ENCODE measurements at regions not wholly inside any gene's neighbourhood (a gene's known extent, or its start where the extent isn't known, plus 50 kb on each side); places are given as distances from the start of the nearest gene placed in this dataset.

GRCh38 chr5:14019768-14020290 is 75.3 kb upstream of the DNAH5 start:
- no peak for DNase-seq (ENCODE audit: low read depth in 4 of 4, low spot score in 2 of 4)

DNA sequence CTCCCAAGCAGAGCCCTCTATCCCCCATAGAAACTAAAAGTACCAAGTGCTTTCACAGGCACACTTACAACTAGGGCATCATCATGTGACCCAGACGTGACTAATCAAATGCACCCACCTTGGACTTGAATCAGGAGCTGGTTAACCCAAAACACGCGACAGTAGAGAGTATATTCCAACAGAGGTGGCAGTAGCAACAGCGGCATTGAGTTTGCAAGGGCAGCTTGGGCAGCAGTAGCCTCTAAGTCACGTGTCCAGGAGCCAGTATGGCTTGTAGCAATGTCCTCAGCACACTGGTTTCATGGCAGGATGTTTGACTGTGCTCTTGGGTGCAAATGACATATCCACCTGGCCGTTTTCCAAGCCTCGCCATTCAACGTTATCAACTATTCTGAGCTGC is 73.4 kb upstream of the DNAH5 start:
- DNase-seq (ENCODE audit: low read depth in 4 of 4, low spot score in 2 of 4): no peak

DNA sequence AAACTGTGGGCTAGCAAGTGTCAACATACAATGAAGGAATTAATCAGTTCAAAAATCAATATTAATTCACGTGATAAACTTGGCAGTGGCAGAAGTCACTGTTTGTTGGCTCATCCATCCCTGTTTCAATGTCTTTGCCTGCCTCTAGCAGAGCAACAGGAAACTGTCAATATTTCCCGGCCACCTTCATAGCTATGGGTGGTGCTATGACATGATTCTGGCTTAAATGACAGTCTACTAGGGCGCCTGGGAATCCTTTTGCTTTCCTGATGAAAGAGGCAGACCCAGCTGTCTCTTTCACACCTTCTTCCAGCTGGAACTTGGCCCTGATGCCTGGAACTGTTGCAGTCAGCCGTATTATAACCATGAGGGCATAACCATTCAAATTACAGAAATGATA is 72.1 kb upstream of the DNAH5 start:
- no peak for DNase-seq (ENCODE audit: low read depth in 4 of 4, low spot score in 2 of 4)

DNA sequence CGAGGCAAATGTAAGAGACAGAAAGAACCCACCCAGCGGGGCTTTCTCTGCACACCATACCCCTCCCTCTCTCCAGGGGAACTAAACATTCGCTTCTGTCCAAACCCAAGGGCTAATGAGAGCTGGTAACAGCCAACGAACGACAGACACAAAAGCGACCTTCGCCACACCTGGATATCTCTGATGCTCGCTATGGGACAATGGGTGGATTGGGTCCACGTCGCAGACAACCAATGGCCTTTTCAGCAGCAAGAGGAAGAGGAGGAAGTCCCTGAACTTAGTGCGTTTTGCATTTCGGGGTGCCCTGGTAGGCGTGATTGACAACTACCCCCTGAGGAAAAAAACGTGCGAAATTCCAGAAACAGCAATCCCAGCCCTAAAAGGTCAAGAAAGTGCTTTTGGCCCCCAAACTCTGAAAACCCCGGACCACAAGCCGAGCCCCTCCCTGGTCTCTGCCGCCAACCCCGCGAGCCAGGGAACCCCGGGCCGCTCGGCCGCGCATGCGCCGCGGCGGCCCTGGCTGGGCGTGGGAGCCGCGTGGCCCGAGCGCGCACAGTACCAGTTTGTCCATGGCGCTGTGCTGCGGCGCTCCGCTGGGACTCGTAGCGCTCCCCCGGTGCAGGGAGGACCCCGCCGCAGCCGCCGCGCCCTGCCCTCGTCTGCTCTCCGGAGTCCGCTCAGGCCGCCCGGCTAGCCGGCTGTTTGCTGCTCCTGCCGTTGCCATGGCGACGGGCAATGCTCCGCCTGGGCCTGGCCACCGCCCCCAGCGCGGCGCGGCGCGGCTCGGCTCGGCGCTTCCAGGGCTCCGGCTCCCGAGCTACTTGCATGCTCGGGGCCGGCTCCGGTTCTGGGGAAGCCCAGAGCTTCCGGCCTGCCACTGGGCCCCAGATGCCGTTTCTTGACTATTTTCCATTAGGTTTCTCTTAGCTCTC is 66.9 kb upstream of the DNAH5 start:
- DNase-seq (ENCODE audit: low read depth in 4 of 4, low spot score in 2 of 4): peak; percentile 25 to 77 (median 67)

DNA sequence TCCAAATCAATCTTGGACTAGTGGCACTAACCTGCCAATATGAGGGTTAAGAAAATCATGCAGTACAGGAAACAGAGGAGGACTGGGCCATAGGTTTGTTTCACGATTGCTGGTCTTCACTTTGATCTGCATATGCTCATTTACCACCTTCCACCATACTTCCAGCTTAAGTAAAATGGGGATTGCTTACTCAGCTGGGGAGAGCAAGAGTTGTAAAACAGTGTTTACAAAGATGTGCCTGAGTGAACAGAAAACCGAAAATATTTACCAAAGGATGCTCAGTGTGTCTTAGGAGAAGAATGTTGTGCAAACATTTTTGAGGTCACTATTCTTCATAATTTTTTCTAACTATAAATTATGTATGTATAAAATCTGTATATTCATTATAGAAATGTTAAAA is 65.1 kb upstream of the DNAH5 start:
- no peak for DNase-seq (ENCODE audit: low read depth in 4 of 4, low spot score in 2 of 4)

DNA sequence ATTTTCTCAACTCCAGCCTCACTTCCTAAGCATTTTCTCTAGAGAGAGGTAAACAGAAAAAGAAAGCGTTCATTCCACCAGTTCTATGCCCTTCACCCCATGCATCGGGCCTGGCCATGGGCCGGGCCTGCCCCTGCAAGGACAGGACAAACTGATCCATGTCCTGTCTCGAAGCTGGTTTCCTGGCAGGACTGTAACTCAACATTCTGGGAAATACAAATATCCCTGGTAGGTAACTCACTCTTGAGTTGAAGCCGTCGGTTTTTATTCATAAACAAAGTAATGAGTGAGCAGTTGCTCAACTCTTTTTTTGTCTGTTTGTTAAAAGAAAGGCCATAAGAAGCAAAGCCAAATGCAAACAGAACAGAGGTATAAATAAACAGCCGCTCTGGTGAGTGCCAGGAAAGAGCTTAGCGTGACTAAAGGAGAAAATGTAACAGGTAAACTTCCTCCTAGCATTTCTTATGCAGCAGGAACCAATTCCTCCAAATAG is 64.4 kb upstream of the DNAH5 start:
- DNase-seq (ENCODE audit: low read depth in 4 of 4, low spot score in 2 of 4): no peak

- no peak for DNase-seq (ENCODE audit: low read depth in 4 of 4, low spot score in 2 of 4)
Measured at GRCh38 chr5:14006823-14007520, 62.5 kb upstream of the DNAH5 start.

DNA sequence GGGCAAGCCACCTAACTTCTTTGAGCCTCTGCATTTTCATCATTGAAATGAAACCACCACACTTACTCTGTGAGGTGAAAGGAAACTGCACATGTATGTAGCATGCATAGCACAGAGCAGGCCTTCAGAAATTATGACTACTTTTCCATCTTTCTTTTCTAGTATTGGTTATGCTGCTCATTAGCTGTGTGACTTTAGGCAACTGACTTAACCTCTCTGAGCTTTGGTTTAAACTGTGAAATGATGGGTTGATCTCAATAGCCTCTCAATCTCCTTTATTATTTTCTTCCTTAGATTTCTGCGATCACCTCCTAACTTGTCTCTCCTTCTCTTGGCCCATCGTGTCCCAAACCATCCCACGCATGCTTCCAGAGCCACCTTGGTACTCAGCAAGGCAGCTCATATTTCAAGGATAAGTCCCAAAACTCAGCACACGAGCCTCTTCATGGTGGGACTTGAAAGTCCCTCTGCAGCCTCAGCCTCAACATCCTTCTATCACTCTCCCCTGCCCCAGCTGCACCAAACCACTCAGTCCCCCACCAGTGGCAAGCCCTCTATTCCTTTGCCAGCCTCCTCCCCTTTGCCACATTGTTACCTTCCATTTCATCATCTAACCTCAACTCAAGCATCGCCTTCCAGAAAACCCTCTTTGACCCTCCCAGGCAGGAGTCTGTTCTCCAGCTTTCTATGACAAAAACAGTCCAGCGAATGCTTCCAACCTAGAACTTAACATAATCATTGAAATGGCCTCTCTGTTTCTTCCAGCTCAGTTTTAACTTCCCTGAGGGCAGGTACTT is 60.3 kb upstream of the DNAH5 start:
- DNase-seq (ENCODE audit: low read depth in 4 of 4, low spot score in 2 of 4): no peak

DNA sequence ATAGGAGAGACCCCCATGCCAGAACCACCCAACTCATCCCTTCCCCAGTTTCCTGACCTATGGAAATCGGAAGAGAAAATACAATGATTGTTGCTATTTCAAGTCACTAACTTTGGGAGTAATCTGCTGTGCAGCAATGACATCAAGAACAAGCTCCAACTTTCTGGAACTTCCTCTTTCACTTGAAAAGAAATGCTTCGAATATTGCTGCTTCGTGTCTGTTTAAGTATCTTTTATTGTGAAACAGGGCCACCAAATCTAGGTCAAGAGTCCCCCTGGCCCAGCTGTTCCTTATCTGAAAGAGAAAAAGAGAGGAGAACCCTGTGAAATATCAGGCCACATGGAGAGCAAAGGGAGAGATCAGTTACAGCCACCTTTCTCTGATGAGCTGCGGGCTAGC is 59.4 kb upstream of the DNAH5 start:
- no peak for DNase-seq (ENCODE audit: low read depth in 4 of 4, low spot score in 2 of 4)

DNA sequence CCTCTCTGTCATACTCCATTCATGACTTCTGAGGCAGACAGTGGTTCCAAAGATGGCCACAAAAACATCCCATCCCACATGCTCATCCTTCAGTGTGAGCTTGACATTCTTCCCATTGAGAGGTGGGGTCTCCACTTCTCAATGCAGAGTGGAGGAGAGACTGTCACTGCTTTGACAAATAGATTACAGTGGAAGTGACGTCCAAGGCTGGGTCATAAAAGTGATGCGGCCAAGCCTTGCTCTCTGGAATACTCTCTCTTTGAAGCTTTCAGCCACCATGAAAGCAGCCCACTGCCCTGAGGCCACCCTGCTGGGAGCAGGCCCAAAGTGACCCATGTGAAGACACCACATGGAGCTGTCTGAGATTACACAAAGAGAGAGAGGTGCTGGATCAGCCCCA is 59.0 kb upstream of the DNAH5 start:
- no peak for DNase-seq (ENCODE audit: low read depth in 4 of 4, low spot score in 2 of 4)

- DNase-seq (ENCODE audit: low read depth in 4 of 4, low spot score in 2 of 4): no peak
Measured at GRCh38 chr5:13998254-13998653, 53.8 kb upstream of the DNAH5 start.

DNA sequence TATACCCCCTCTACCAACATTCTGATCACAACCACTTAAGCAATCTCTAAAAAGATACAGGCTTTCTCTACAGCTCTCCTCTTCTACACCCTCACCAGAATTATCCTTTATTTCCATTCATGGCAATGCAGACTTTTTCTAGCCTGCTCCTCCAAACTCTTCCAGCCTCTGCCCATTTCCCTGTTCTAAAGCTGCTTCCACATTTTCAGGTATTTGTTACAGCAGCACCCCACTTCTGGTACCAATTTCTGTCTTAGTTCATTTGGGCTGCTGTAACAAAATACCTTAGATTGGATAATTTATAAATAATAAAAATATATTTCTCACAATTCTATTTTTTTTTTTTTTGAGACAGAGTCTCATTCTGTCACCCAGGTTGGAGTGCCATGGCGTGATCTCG is 53.0 kb upstream of the DNAH5 start:
- no peak for DNase-seq (ENCODE audit: low read depth in 4 of 4, low spot score in 2 of 4)

DNA sequence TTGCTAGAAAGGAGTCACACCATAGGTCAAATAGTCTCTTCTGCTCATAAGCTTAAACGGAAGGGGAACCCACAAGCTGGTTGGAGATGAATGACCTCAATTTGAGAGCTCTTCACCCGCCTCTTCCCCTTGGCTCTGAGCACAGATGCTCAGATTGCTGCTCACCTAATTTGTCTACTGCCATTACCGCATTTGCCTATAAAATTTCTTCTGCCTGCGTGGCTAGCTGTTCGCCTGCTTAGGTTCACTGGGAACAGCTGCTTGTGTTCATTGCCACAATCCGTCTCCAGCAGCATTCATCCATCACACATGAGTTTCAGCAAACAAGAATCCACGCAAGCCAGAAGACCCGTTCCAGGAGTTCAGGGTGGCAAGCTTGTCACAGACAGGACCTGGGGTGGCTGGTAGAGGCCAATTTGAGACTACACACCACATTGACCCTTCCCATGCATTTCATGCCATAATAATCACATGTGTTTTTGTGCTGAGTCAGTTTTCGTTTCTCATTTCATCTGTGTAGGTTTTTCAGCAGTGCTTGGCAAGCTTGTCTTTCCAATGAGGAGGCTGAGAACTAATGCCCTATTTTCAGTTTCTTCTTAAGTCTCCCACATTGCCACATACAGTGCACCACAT is 50.2 kb upstream of the DNAH5 start:
- DNase-seq (ENCODE audit: low read depth in 4 of 4, low spot score in 2 of 4): no peak
